IgD-negative memory B cell (primary cell): ENCODE measurements at regions not wholly inside any gene's neighbourhood (a gene's known extent, or its start where the extent isn't known, plus 50 kb on each side); places are given as distances from the start of the nearest gene placed in this dataset.
"Not testable (repeated sequence)": the region's sequence is repeated elsewhere in the genome, so short reads cannot be mapped to it uniquely, and the experiment has no call there.

Experiments
- H3K27ac Mint-ChIP-seq, 3 donors: one replicate each; pipeline ENCODE4 v1.8.0; 2020 to 2022; ENCODE audit warnings: mild to moderate bottlenecking in 3 of 3, mixed read lengths in 3 of 3, moderate library complexity in 1 of 3
- H3K27me3 Mint-ChIP-seq: one replicate; pipeline ENCODE4 v1.8.0; 2021; ENCODE audit warnings: mixed read lengths
- H3K36me3 Mint-ChIP-seq: one replicate; pipeline ENCODE4 v1.8.0; 2020; ENCODE audit warnings: mild to moderate bottlenecking, mixed read lengths
- H3K4me1 Mint-ChIP-seq, 3 donors: one replicate each; pipeline ENCODE4 v1.8.0; 2020 to 2022; ENCODE audit warnings: mixed read lengths in 3 of 3, mild to moderate bottlenecking in 1 of 3
- H3K4me3 Mint-ChIP-seq, 4 donors: one replicate each; pipeline ENCODE4 v1.8.0; 2020 to 2022; ENCODE audit warnings: mild to moderate bottlenecking in 4 of 4, mixed read lengths in 4 of 4, moderate library complexity in 3 of 4
- H3K9me3 Mint-ChIP-seq, 3 donors: one replicate each; pipeline ENCODE4 v1.8.0; 2020 to 2021; ENCODE audit warnings: mixed read lengths in 3 of 3, mild to moderate bottlenecking in 1 of 3

DNA sequence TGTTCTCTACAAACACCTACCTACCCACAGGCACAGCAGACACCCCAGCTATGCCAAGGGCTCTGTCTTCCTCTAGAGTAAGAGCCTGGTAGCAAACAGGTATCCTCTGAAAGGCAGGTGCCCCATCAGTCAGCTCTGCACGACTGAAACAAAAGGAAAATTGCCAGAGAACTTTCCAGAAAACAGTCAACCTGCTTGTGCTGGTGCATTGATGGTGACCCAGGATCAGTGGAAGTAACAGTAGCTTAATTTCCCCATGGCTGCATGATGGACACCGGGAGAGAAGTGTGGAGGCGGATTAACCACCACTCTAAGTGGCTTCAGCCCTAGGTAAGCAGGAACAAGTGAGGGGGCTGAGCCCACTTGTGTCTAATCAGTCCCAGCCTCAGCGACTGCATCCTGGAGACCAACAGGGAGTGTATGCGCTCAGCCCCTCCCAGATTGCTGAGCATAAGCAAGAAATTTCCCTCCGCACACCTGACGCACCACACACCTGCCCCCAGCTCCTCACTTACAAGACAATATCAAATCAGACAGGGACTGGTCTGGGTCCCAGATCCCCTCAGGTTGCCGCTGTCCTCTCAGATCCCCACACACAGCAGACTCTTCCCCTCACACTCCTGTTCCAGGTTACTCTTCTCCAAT, 70.7 kb upstream of the IGLL5 start:
- peaks cover 2% of the 10 kb centered on the region for H3K27me3 Mint-ChIP-seq
- H3K36me3 Mint-ChIP-seq: peaks cover 1% of the 10 kb centered on the region
- no peaks in the 10 kb centered on the region for H3K9me3 Mint-ChIP-seq
- H3K27ac Mint-ChIP-seq: no peak overlapping the region
- peaks cover 34 to 45% (median 42%) of the 10 kb centered on the region in 3 donors for H3K4me1 Mint-ChIP-seq
- H3K4me3 Mint-ChIP-seq: no peak overlapping the region

DNA sequence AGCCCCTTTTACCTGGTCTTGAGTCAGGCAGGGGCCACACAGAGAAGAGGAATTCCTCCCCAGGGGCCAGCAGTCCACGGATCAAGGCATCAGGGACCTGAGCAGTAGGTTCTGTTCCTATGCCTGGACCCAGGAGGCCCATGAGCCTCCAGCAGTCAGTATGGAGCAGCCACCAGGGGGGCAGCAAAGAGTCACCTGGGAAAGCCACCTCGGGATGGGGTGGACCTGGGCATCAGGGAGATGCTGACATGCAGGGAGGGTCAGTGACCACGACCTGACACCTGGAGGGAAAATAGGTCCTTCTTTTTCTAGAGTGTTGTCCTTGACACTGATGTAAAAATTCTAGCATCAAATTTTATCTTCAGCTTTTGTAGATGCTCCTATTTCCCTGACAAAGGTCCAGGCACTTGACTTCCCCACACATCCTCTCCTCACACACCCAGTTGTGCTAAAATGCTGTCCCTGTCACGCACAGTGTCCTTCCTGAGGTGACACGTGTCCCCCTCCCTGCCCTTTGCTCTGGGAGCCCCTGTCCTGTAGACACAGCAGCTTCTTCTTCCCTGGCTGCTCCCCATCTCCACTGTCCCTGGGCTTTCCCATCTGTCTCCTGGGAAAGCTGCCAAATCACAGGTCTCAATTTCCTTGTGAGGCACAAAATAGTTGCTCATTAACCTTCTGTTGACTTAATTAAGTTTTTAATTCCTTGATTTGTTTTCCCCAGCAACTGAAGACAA, 70.0 kb upstream of the IGLL5 start:
- no peak overlapping the region for H3K4me3 Mint-ChIP-seq
- H3K9me3 Mint-ChIP-seq: no peaks in the 10 kb centered on the region
- H3K36me3 Mint-ChIP-seq: peaks cover 1% of the 10 kb centered on the region
- H3K27ac Mint-ChIP-seq: no peak overlapping the region
- peaks cover 34 to 45% (median 40%) of the 10 kb centered on the region in 3 donors for H3K4me1 Mint-ChIP-seq
- peaks cover 2% of the 10 kb centered on the region for H3K27me3 Mint-ChIP-seq

DNA sequence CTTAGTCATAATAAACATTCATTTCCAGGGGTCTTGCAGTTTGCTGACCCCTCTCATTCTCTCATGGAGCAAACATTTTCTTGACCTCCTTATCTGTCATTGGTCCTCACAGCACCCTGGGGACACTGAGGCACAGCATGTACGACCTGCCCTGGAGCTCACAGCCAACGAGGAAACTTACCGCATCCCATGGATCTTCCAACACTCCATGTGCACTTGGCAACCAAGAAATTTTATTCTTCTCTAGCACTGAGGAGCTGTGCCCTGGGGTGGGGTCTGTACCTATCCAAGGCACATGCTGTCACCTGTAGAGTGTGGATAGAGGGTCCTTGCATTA, 69.4 kb upstream of the IGLL5 start:
- Mint-ChIP-seq H3K4me3 (peak overlapping the region in 1 of 4 donors; percentile 13), H3K27me3 (peaks cover 2% of the 10 kb centered on the region), H3K36me3 (peaks cover 1% of the 10 kb centered on the region), H3K4me1 (peaks cover 35 to 50% (median 45%) of the 10 kb centered on the region in 3 donors), H3K27ac (peak overlapping the region in 1 of 3 donors; percentile 55), H3K9me3 (no peaks in the 10 kb centered on the region)

DNA sequence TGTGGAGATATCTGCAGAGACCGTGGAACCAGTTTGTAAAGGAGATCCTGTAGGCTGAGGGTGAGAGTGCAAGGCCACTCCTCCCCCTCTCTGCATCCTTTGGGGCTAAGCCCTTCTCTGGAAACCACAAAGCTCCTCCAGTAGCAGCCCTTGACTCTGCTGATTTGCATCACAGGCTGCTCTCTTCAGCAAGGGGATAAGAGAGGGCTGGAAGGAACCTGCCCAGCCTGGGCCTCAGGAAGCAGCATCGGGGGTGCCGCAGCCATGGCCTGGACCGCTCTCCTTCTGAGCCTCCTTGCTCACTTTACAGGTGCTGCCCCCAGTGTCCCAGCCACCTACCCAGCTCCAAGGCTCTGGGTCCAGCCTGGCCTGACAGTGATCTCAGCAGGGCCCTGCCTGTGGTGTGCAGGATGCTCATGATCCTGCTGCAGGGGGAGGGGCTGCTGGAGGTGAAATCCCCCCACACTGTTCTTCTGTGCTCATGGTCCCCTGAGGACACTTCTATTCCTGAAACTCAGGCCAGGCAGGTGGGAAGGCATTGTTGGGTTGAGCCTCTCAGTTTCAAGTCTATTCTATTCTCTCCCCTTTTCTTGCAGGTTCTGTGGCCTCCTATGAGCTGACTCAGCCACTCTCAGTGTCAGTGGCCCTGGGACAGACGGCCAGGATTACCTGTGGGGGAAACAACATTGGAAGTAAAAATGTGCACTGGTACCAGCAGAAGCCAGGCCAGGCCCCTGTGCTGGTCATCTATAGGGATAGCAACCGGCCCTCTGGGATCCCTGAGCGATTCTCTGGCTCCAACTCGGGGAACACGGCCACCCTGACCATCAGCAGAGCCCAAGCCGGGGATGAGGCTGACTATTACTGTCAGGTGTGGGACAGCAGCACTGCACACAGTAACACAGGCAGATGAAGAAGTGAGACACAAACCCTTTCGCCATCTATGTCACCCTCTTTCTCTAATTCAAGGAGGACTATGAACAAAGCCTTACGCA, 68.5 kb upstream of the IGLL5 start:
- peaks cover 2% of the 10 kb centered on the region for H3K27me3 Mint-ChIP-seq
- peak overlapping the region in 3 of 4 donors; percentile 18 to 78 (median 73) for H3K4me3 Mint-ChIP-seq
- H3K36me3 Mint-ChIP-seq: peaks cover 1% of the 10 kb centered on the region
- peak overlapping the region in 1 of 3 donors; percentile 55 for H3K27ac Mint-ChIP-seq
- no peaks in the 10 kb centered on the region for H3K9me3 Mint-ChIP-seq
- H3K4me1 Mint-ChIP-seq: peaks cover 39 to 54% (median 50%) of the 10 kb centered on the region in 3 donors

DNA sequence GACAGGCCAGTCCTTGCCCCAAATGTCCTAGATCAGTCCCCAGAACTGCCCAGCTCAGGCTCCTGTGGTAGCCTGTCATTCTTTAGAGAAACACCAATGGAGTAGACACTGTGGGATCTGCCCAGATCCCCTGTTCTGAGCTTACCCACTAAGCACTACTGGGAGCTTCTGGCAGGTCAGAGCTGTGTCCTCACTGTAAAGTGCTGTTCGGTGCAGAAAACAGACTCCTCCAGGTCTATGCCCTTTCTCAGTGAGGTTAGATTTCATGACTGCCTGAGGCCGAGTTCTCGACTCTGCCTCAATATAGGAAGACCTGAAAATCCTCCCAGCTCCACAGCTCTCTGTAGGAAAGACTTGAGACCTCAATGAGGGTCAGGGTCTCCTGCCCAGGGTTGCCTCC, 67.5 kb upstream of the IGLL5 start:
- peaks cover 39 to 54% (median 50%) of the 10 kb centered on the region in 3 donors for H3K4me1 Mint-ChIP-seq
- no peak overlapping the region for H3K27ac Mint-ChIP-seq
- H3K27me3 Mint-ChIP-seq: peaks cover 2% of the 10 kb centered on the region
- H3K4me3 Mint-ChIP-seq: peak overlapping the region in 2 of 4 donors; percentile 41 to 73
- no peaks in the 10 kb centered on the region for H3K9me3 Mint-ChIP-seq
- H3K36me3 Mint-ChIP-seq: peaks cover 1% of the 10 kb centered on the region

DNA sequence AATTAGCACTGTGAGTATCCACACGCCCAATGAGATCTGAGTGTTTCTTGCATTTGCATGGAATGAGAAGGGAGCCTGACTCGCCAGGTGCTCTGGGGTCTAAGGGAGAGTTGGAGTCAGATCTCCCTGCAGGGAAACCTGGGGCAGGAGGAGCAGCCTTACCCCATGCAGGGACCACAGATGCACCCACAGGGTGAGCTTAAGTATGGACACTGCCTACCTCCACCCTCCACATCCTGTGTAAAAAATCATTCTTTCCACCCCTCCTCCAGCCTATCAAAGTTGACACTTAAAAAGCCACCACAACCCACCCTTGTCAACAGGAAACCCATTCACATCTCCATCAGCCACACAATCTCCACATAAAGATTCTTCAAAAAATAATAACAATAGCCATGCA, 67.0 kb upstream of the IGLL5 start:
- Mint-ChIP-seq H3K27ac (no peak overlapping the region), H3K4me3 (peak overlapping the region in 2 of 4 donors; percentile 59 to 73), H3K4me1 (peaks cover 39 to 54% (median 50%) of the 10 kb centered on the region in 3 donors), H3K27me3 (peaks cover 2% of the 10 kb centered on the region), H3K9me3 (no peaks in the 10 kb centered on the region), H3K36me3 (peaks cover 1% of the 10 kb centered on the region)

DNA sequence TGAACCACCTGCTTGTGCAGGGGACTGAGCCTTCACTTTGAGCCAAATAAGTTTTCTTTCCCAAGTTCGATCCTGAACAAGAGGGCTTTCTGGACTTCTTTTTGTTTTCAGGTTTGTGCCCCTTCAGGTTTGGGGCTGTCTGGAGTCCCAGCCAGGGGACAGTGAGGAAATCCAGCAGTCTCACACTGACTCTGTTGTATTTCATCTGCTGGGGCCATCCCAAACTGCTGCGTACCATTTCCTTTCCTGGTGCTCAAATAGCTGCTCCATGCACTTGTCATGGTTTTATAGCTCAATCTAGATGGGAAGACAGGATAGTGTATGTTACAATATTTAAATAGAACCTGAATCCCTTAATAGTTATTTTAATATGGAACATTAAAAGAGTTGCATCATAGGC, 66.3 kb upstream of the IGLL5 start:
- H3K9me3 Mint-ChIP-seq: no peaks in the 10 kb centered on the region
- H3K27ac Mint-ChIP-seq: no peak overlapping the region
- H3K27me3 Mint-ChIP-seq: peaks cover 2% of the 10 kb centered on the region
- peaks cover 39 to 54% (median 47%) of the 10 kb centered on the region in 3 donors for H3K4me1 Mint-ChIP-seq
- H3K36me3 Mint-ChIP-seq: peaks cover 1% of the 10 kb centered on the region
- H3K4me3 Mint-ChIP-seq: peak overlapping the region in 1 of 4 donors; percentile 84

DNA sequence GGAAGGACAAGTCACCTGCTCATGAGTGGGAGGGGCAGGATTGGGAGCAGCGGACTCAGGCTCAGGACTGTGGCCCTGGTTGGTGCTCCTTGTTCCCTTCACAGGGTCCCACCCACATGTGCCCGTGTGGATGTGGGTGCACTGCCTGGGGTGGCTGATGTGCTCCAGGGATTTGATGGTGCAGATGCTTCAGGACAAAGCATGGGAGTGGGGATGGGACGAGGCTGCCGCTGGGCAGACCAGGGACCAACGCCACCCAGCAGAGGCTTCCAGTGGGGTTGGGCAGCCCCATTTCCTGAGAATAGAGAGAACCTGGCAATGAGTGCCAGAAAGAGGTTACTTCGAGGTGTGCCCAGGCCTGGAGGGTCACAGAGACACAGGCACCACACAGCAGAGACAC, 65.5 kb upstream of the IGLL5 start:
- H3K27ac Mint-ChIP-seq: peak overlapping the region in 2 of 3 donors; percentile 37 to 76
- peak overlapping the region; percentile 28 to 92 (median 58) for H3K4me3 Mint-ChIP-seq
- H3K9me3 Mint-ChIP-seq: no peaks in the 10 kb centered on the region
- H3K4me1 Mint-ChIP-seq: peaks cover 39 to 54% (median 47%) of the 10 kb centered on the region in 3 donors
- peaks cover 2% of the 10 kb centered on the region for H3K27me3 Mint-ChIP-seq
- H3K36me3 Mint-ChIP-seq: peaks cover 1% of the 10 kb centered on the region

DNA sequence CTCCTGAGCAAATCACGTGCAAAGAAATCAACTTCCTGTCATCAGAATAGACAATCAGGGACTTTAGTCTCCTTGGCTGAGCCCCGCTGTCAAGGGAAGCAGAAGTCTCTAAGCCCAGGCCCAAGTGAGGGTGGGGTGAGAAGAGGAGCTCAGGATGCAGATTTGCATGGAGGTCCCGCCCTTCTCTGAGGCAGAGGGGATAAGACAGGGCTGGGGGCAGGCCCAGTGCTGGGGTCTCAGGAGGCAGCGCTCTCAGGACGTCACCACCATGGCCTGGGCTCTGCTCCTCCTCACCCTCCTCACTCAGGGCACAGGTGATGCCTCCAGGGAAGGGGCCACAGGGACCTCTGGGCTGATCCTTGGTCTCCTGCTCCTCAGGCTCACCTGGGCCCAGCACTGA, 65.1 kb upstream of the IGLL5 start:
- not testable (repeated sequence) for H3K36me3 Mint-ChIP-seq, H3K9me3 Mint-ChIP-seq, H3K27me3 Mint-ChIP-seq
- Mint-ChIP-seq H3K27ac (peak overlapping the region in 2 of 3 donors; percentile 37 to 76), H3K4me3 (peak overlapping the region; percentile 28 to 92 (median 58)), H3K4me1 (peaks cover 39 to 54% (median 47%) of the 10 kb centered on the region in 3 donors)

DNA sequence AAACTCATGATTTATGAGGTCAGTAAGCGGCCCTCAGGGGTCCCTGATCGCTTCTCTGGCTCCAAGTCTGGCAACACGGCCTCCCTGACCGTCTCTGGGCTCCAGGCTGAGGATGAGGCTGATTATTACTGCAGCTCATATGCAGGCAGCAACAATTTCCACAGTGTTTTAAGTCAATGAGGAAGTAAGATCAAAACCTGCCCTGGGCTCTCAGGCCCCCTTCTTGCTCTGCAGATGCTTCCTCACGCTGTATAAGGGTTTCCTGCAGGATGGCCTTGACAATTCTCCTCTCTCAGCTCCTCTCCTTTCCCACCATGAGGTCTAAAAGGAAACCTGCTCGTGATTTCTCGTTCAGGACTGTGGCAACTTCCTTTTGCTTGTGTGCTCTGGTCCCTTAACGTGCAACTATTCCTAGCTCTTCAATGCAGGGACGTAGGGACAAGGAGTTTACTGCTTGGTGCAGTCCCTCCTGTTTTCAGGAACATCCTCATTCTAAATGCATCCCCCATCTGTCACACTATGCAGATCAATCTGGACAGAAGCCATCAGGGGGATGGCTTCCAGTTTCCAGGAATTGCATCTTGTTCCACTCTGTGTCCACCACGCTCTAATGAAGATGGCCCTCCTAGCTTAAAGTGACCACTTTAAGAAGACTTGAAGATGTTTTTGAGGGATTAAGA, 64.3 kb upstream of the IGLL5 start:
- H3K4me1 Mint-ChIP-seq: peaks cover 39 to 48% (median 44%) of the 10 kb centered on the region in 3 donors
- peak overlapping the region in 2 of 3 donors; percentile 37 to 71 for H3K27ac Mint-ChIP-seq
- no peaks in the 10 kb centered on the region for H3K9me3 Mint-ChIP-seq
- peaks cover 7% of the 10 kb centered on the region for H3K27me3 Mint-ChIP-seq
- H3K4me3 Mint-ChIP-seq: peak overlapping the region in 3 of 4 donors; percentile 28 to 92 (median 82)
- no peaks in the 10 kb centered on the region for H3K36me3 Mint-ChIP-seq

DNA sequence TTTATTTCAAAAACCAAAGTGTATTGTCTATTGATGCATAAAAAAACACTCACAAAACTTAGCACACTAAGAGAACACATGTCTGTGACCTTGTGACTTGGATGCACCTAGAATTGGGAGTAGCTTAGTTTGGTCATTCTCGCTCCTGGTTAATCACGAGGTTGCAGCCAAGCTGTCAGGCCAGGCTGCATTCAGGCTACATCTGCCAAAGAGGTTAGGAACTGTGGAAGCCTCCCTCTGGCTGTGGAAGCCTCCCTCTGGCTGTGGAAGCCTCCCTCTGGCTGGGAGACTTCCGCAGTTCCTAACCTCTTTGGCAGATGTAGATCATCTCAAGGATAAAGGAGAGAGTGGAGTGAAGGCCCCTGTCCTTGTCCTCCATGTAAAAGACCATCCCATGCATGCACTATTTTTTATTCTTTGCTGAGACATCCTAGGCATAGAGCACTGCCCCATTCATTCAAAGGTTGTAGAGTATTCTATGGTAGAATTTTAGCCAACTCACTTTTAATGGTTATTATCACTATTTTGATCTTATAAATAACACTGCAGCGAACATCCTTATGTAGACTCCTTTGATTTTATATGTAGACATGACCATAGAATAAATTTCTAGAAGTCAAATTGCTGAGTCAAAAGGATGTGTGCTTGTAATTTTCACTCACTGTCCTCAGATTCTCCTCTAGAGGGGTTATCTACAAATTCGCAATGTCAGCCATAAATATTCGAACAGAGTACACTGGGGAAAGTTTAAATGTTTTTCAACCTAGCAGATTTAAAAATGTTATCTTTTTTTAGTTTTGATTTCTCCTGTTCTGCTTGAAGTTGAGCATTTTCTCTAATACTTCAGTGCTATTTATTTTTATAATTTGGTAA, 63.0 kb upstream of the IGLL5 start:
- Mint-ChIP-seq H3K9me3 (no peaks in the 10 kb centered on the region), H3K4me1 (peaks cover 32 to 35% (median 34%) of the 10 kb centered on the region in 3 donors), H3K27ac (no peak overlapping the region), H3K27me3 (peaks cover 7% of the 10 kb centered on the region), H3K36me3 (no peaks in the 10 kb centered on the region), H3K4me3 (no peak overlapping the region)

DNA sequence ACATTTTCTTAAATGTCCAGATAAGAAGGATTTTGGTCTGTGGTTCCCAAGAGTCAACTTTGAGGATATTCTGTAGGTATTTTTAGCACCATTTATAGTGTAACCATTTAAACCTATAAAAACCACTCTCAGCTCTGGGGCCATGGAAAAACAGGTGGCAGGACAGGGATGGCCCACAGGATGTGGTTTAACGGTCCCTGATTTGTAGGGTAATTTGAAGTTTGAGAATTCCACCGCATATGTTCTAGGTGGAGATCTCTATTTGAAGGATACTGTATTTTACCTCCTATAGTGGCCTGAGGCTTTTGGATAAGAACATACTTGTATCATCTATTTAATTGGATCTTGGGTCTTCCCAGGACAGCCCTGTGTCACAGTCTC, 62.4 kb upstream of the IGLL5 start:
- Mint-ChIP-seq H3K27me3 (peaks cover 7% of the 10 kb centered on the region), H3K36me3 (no peaks in the 10 kb centered on the region), H3K4me1 (peaks cover 27 to 30% (median 28%) of the 10 kb centered on the region in 3 donors), H3K9me3 (no peaks in the 10 kb centered on the region), H3K27ac (no peak overlapping the region), H3K4me3 (no peak overlapping the region)

DNA sequence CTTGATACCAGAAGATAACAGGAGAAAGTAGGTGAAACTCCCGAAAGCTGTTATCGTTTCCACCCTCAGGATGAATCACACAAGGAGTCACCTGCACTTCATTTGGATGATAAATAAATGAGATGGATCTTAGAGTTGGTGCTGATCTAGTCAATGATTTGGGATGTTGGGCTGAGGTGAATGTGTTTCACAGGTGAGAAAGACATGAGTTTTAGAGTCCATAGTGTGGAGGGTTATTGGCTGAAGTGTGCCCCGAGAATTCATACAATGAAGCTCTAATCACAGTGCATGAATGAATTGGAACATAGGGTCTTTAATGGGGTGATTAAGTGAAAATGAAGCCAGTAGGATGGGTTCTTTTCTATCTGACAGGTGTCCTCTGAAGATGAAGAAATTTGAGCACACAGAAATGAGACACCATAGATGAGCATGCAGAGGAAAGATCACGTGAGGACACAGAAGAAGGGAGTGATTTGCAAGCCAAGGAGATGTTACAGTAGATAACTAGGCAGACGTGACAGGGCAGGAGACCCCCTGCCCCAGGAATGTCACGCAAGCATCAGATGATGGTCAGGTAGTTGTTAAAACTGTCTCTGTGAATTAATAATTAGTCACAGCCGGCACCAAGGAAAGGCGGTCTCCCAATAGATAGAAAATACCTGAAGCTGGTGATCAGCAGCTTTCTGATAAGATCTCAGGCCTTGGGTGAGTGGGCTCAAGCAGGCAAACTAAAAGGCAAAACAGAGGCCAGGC, 60.3 kb upstream of the IGLL5 start:
- Mint-ChIP-seq H3K27me3 (peaks cover 10% of the 10 kb centered on the region), H3K4me3 (no peak overlapping the region), H3K27ac (no peak overlapping the region), H3K9me3 (peaks cover 0 to 7% (median 0%) of the 10 kb centered on the region in 3 donors), H3K36me3 (peaks cover 2% of the 10 kb centered on the region), H3K4me1 (peaks cover 10 to 13% (median 12%) of the 10 kb centered on the region in 3 donors)
